Hematopoietic multipotent progenitor cell treated with erythropoietin and hydrocortisone succinate and interleukin-3 and kit ligand, for 6 days (in vitro differentiated cells): ENCODE measurements at regions not wholly inside any gene's neighbourhood (a gene's known extent, or its start where the extent isn't known, plus 50 kb on each side); places are given as distances from the start of the nearest gene placed in this dataset.
"Not testable (repeated sequence)": the region's sequence is repeated elsewhere in the genome, so short reads cannot be mapped to it uniquely, and the experiment has no call there.

Source experiments
- DNase-seq: peaks from one replicate; pipeline ENCODE4 v3.0.0-alpha.2; 2015

DNA sequence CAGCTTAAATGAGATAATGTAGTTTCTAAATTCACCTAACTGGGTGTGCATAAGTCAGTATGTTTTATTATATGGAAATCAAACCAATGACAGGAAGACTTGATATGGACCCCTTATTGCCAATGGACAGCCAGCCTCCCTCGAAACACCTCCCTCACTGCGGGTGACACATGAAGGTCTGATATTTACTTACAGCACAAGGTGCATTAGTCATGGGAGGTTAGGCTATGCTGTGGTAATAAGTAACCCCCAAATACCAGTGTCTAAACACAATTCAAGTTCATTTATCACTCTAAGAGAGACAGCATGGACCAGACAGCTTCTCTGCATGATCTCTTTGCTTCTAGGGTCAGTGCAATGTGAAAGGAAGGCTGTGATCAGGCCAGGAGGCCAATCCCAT, 126.0 kb upstream of the KCNJ6 start:
- no peak for DNase-seq

GRCh38 chr21:38048167-38048566, 131.9 kb upstream of the KCNJ6 start:
- no peak for DNase-seq

DNA sequence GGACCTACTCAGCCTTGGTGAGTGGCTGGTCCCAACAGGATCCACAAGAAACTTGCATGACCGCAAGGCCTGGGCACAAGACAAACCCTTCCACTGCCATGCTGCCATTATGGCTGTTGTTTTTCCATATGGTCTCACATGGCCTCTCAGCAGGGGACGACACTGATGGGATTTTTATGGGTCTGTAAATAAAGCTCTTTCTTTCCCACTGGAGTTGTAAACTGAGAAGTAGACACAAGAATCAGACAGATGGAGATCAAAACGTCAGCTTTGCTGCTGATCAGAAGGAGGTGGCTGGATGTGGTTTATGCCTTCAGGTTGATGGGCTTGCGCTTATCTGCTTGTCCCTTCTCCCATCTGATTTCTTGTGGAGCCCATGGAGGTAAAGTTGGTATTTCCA, 138.1 kb upstream of the KCNJ6 start:
- DNase-seq, result no peak

GRCh38 chr21:38056481-38056880, 140.2 kb upstream of the KCNJ6 start:
- DNase-seq, result no peak

- DNase-seq, result no peak
Observed at GRCh38 chr21:38057626-38058025, 141.4 kb upstream of the KCNJ6 start.

GRCh38 chr21:38060533-38060932, 144.3 kb upstream of the KCNJ6 start:
- no peak for DNase-seq

DNA sequence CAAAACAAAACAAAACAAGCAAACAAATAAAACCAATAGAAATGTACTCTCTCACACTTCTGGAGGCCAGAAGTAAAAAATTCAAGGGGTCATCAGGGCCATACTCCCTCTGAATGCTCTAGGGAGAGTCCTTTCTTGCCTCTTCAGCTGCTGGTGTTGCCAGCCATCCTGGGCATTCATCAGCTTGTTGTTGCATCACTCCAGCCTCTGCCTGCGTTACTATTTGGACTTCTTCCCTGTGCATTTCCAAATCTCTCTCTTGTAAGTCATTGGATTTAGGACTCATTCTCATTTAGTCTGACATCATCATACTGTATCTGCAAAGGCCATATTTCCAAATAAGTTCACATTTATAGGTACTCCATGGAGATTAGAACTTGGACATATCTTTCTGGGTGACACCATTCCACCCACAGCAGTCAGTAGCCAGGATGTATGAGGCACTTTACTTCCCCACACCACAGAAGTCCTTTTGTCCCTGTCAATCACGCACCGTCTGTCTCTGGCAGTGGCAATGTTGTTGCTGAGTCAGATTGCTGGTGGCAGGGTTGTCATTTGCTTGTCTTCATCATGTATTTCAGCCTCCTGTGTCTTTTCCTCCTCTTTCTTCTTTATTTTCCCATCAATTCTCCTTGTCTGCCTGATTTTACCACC, 151.0 kb upstream of the KCNJ6 start:
- DNase-seq, result no peak

GRCh38 chr21:38072489-38072888, 156.2 kb upstream of the KCNJ6 start:
- DNase-seq, result no peak

GRCh38 chr21:38075833-38076587, 159.8 kb upstream of the KCNJ6 start:
- no peak for DNase-seq

GRCh38 chr21:38077569-38077968, 161.3 kb upstream of the KCNJ6 start:
- DNase-seq, result no peak

GRCh38 chr21:38080888-38081287, 164.6 kb upstream of the KCNJ6 start:
- DNase-seq, result no peak

DNA sequence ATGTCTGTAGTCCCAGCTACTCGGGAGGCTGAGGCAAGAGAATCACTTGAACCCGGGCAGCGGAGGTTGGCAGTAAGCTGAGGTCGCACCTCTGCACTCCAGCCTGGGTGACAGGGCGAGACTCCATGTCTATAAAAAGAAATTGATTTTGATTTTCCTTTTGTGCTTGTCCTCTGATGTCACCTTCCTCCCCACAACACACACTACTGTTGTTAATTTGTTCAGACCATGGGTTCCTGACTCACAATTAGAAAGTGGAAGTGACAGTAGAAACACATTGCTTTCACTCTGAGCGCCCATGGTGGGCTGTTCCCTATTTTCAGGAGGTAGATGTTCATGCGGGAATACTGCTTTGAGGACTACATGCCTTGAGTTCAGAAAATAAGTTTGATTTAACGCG, 165.5 kb upstream of the KCNJ6 start:
- DNase-seq, result no peak

DNA sequence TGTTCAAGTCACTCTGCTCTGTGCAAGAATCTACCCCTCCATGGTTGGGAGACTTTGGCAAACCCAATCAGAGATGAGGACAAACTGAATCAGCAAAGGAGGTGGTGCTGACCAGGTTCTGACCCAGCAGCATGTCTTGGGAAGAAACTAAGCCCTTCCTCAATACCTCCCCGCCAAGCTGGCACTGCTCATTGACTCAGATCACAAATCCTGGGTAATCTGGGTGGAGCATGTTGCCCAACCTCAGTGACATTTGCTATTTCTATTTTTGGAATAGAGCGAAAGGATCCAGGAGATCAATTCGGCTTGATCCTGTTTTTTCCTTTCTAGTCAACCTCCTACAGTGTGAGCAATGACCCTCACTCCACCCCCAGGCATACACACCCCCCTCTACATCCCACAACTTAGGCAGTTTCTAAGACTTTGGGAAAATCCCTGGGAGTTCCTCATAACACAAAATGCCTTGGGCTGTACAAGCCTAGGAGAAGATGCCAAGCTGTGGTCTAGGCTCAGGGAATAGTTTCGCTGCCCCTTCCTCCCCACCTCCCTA, 166.8 kb upstream of the KCNJ6 start:
- no peak for DNase-seq

- DNase-seq, result no peak
Observed at GRCh38 chr21:38083535-38083934, 167.3 kb upstream of the KCNJ6 start.

DNA sequence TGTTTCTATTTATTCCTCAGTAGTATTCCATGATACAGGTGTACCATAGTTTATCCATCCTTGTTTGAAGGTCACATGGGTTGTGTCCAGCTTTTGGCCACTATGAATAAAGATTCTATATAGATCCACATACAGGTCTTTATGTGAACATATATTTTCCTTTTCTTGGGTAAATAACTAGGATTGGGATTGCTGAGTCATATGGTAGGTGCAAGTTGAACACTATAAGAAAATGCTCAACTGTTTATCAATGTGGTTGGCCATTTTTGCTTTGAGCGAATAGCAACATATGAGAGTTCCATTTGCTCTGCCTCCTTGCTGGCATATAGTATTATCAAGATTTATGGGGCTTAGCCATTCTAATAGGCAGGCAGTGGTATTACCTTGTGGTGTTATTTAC, 170.2 kb upstream of the KCNJ15 start:
- DNase-seq, result no peak

DNA sequence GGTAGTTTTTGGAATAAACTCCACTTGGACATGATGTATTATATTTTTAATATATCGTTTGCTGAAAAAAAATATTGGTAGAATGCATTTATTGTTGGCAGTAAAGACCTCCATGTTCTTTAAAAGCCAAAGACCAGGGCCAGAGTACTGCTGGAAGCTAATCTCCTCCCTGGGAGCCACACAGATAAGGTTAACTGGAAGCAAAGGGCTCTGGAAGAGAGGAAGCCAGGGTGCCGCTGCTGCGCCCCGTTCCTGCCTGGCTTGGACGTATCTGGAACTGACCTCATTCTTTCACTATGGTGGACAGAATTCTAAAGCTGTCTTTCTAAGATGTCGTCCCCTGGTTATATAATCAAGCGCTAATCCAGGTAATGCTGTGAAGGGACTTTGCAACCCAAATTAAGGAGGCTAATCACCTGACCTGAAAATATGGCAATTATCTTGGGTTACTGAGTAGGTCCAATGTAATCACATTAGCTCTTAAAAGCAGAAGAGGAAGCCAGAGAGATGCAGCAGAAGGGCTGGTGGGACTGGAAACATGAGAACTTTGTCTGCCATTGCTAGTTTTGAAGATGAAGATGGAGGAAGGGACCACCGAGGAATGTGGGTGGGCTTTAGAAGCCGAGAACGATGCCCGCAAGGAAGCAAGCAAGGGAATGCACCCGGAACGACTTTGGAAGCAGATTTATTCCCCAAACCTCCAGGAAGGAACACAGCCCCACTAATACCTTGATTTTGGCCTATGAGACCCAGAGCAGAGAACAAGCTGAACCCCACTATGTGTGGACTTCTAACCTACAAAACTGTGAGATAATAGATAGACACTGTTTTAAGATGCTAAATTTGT, 167.7 kb upstream of the KCNJ15 start:
- no peak for DNase-seq

DNA sequence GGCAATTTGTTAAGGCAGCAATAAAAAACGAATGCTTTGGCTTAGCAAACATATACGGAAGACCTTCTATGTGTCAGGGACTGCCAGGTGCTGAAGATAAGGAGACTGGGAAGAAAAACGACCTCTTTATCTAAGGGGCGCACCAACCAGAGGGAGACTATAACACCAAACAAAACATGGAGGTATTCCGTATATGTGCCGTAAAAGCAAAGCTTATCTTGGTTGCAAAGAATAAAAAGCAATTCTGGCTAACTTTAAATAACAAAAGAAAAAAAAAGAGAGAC, 167.1 kb upstream of the KCNJ15 start:
- DNase-seq, result no peak

DNA sequence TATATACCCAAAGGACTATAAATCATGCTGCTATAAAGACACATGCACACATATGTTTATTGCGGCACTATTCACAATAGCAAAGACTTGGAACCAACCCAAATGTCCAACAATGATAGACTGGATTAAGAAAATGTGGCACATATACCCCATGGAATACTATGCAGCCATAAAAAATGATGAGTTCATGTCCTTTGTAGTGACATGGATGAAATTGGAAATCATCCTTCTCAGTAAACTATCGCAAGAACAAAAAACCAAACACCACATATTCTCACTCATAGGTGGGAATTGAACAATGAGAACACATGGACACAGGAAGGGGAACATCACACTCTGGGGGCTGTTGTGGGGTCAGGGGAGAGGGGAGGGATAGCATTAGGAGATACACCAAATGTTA, 165.7 kb upstream of the KCNJ15 start:
- not testable (repeated sequence) for DNase-seq

DNA sequence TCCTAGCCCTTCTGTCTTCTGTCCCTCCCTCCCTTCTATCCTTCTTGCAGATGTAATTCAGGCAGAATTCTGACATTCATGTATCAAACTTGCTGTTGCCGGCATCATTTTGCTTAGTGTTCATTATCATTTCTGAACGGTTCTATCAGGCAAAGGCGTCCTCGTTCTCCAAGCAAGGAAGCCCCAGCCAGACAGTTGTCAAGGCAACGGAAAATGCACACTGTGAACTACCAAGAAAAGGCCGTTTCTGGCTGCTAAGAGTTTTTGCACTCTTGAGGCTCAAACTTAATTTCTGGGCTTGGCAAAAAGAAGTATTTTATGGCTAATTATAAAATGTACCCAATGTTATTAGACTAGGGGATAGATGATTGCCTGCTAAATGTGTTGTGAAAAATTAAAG, 164.7 kb upstream of the KCNJ15 start:
- no peak for DNase-seq

DNA sequence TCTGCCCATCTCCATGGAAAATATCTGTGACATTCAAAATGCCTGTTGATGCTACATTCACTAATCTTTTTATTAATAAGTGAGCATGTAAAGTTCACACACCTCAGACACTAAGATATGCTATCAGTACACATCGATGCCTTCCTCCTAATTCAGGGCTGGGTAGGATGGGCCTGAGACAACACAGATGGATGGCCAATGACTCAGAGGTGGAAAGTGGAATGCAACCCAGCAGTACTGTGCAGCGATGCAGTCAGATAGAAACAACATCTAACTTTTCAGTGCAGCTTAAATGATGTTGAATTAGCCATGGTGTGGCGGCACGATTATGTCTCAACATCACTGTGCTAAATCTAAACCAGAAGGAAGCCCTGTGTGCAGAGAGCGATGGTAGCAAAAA, 161.6 kb upstream of the KCNJ15 start:
- DNase-seq, result no peak

DNA sequence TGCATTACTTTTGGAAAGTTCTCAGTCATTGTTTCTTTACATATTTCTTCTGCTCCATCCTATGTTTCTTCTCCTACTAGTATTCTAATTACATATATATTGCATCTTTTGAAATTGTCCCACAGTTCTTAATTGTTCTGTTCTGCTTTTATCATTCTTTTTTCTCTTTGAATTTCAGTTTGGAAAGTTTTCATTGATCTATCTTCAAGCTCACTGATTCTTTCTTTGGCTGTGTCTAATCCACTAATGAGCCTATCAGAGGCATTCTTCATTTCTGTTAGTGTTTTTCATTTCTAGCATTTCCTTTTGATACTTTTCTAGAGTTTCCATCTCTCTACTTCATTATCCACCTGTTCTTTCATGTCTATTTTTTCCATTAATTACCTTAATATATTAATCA, 159.0 kb upstream of the KCNJ15 start:
- DNase-seq, result no peak

- DNase-seq, result no peak
Observed at GRCh38 chr21:38112219-38112789, 144.5 kb upstream of the KCNJ15 start.

DNA sequence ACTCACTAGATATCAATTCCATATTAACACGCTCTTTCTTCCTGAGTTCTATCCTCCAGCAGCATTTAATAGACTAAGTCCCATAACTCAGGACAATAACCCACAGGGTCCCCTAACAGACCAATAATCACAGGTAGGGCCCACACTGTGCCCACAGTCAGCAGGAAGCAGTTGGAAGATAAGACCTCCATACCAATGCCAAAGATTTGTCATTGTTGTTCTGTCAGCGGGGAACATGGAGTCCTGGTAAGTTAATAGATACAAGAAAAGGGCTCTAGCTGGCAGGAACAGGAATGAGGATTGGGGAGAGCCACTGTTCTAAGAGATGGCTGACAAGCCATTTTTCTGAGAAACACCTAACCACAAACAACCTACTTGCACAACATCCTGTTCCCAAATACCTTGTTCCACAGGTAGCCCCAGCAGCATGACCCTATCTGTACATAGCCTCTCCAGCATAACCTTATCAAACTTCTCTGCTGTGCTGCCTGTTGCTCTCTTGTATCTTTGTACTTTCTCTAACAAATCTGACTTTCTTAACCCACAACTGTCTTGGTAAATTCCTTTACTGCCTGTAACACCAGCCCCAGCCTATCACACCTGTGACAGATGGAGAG, 142.0 kb upstream of the KCNJ15 start:
- no peak for DNase-seq
